ENCODE measurements at regions not wholly inside any gene's neighbourhood (a gene's known extent, or its start where the extent isn't known, plus 50 kb on each side); places are given as distances from the start of the nearest gene placed in this dataset.

DNA sequence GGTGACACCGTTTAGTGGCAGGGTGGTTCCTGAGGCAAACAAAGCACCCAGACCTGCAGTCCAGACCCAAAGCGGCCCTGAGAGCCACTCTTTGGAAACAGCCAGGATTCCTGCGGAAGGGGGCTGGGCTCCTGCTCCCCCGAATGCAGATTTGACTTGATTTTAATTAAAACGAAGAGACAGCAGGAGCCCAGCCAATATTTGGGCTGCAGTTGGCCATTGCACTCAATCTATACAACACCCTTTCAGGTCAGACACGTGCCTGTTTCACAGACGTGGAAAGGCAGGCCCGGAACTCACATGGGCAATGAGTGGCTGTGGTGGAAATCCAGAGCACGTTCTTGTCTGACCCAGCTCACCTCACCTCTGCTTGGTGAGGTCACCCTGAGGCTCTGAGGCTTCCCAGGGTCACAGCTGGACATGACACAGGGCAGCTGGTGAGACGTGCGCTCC is 122.4 kb downstream of the NDUFA10 start:
- TF ChIP-seq, protein P1, sequence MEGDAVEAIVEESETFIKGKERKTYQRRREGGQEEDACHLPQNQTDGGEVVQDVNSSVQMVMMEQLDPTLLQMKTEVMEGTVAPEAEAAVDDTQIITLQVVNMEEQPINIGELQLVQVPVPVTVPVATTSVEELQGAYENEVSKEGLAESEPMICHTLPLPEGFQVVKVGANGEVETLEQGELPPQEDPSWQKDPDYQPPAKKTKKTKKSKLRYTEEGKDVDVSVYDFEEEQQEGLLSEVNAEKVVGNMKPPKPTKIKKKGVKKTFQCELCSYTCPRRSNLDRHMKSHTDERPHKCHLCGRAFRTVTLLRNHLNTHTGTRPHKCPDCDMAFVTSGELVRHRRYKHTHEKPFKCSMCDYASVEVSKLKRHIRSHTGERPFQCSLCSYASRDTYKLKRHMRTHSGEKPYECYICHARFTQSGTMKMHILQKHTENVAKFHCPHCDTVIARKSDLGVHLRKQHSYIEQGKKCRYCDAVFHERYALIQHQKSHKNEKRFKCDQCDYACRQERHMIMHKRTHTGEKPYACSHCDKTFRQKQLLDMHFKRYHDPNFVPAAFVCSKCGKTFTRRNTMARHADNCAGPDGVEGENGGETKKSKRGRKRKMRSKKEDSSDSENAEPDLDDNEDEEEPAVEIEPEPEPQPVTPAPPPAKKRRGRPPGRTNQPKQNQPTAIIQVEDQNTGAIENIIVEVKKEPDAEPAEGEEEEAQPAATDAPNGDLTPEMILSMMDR (IDR thresholded peaks at IDR 0.05): no peak
- H3K4me1 ChIP-seq: no peaks in the 10 kb centered on the region
- H3K9me3 ChIP-seq: no peaks in the 10 kb centered on the region
- WGBS, 2 donors: 45 to 54% methylated on average over 10 to 11 of the region's 11 CpGs
- H3K27me3 ChIP-seq: no peaks in the 10 kb centered on the region
- no peak for DNase-seq
- ATAC-seq: no peak
- intact Hi-C loops (cut with DNase I): no loop called here
- H3K36me3 ChIP-seq (replicated peaks in 1 of 2; ENCODE audit: insufficient read depth in 1 of 2, low read depth in 2 of 2): no peaks in the 10 kb centered on the region
- no peak overlapping the region for H3K27ac ChIP-seq
- no peak overlapping the region for H3K4me3 ChIP-seq

DNA sequence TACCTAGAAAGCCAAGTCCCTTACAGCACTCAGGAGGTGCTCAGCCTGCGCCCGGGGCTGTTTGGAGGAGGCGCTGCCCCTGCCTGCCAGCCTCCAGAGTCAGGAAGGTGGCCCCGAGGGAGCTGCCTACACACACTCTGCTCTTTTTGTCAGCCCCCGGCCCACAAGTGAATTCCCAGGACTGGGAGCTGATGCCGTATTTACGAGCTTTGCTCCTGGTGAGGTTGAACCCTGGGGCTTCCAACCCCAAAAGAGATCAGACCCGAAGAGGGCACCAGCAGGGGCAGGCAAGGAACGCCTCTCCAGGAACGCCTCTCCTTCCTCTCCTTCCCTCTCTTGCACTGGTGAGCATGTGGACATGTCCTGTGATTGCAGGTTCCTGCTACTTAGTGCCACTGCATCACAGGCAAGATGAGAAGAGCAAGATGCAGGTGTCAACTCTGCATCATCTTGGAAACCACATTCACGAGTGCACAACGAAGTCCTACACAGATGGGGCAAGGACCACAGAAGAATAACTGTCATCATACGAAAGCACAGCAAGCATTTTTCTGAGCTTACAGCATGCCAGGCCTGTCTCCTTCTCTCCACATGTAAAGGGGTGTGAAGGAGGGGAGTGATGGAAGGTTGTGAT is 126.7 kb downstream of the NDUFA10 start:
- H3K9me3 ChIP-seq: no peaks in the 10 kb centered on the region
- no peaks in the 10 kb centered on the region for H3K4me1 ChIP-seq
- intact Hi-C loops (cut with DNase I): no loop called here
- no peak overlapping the region for H3K4me3 ChIP-seq
- H3K36me3 ChIP-seq (replicated peaks in 1 of 2; ENCODE audit: insufficient read depth in 1 of 2, low read depth in 2 of 2): no peaks in the 10 kb centered on the region
- no peaks in the 10 kb centered on the region for H3K27me3 ChIP-seq
- DNase-seq: no peak
- no peak overlapping the region for H3K27ac ChIP-seq
- WGBS, 2 donors: 79 to 82% methylated on average over 12 to 13 of the region's 13 CpGs
- TF ChIP-seq POLR2A (IDR thresholded peaks at IDR 0.05): no peak
- TF ChIP-seq, protein P1 (IDR thresholded peaks at IDR 0.05): no peak
- ATAC-seq: no peak

DNA sequence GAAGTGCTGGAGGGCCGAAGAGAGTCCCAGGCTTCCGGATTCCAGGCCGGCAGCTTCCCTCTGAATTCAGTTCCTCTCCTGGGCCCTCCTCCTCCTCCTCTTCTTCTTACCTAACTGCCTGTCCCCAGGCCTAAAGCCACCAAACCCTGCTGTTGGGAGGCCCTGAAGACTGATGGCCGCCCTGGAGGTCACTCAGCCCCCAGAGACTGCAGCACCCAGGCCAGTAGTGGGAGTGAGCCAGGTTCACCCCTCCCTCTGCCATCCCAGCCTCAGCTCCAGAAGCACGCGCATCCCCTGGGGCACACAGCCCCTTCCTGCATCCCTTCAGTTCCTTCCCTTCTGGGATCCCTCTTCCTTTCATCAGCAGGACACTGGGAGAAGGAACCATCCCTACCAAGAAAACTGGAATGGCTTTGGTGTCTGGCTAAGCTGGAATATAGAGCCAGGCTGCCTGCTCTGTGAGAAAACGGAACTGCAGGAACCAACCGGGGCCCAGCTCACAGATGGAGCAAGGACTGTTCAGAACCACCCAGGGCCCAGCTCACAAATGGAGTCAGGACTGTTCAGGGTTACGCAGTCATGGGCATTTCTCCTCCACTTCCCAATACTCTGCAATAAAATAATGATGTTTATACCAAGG is 127.4 kb downstream of the NDUFA10 start:
- no peak for TF ChIP-seq POLR2A (IDR thresholded peaks at IDR 0.05)
- TF ChIP-seq, protein P1 (IDR thresholded peaks at IDR 0.05): no peak
- Histone ChIP-seq H3K4me1 (no peaks in the 10 kb centered on the region), H3K9me3 (no peaks in the 10 kb centered on the region), H3K27me3 (no peaks in the 10 kb centered on the region), H3K36me3 (replicated peaks in 1 of 2; ENCODE audit: insufficient read depth in 1 of 2, low read depth in 2 of 2) (no peaks in the 10 kb centered on the region), H3K27ac (no peak overlapping the region), H3K4me3 (no peak overlapping the region)
- intact Hi-C loops (cut with DNase I): no loop called here
- WGBS, 2 donors: 80 to 84% methylated on average over 9 of the region's 9 CpGs
- DNase-seq (no peak), ATAC-seq (no peak)

DNA sequence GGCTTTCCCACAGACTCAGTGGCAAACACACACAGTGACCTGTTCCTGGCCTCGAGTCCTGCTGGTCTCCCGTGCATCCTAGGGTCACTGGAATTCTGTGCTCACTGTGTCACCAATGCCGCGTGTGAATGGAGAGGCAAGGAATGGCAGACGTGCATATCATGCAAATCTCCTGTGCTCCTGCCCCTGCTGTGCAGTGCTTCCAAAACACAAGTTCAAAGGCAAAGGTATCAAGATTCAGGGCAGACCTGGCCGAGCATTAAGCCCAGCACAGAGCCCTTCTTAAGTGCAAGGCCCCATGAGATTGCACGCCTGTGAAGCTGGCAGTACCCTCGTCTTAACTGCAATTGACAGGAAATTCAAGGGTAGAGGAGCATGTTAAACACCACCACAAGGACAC is 129.1 kb downstream of the NDUFA10 start:
- Histone ChIP-seq H3K36me3 (replicated peaks in 1 of 2; ENCODE audit: insufficient read depth in 1 of 2, low read depth in 2 of 2) (no peaks in the 10 kb centered on the region), H3K27me3 (no peaks in the 10 kb centered on the region), H3K27ac (no peak overlapping the region), H3K9me3 (no peaks in the 10 kb centered on the region), H3K4me3 (no peak overlapping the region), H3K4me1 (no peaks in the 10 kb centered on the region)
- TF ChIP-seq POLR2A (IDR thresholded peaks at IDR 0.05): no peak
- TF ChIP-seq, protein P1 (IDR thresholded peaks at IDR 0.05): no peak
- no peak for DNase-seq
- ATAC-seq: no peak
- WGBS, 2 donors: 53 to 63% methylated on average over 8 of the region's 8 CpGs
- intact Hi-C loops (cut with DNase I): no loop called here

DNA sequence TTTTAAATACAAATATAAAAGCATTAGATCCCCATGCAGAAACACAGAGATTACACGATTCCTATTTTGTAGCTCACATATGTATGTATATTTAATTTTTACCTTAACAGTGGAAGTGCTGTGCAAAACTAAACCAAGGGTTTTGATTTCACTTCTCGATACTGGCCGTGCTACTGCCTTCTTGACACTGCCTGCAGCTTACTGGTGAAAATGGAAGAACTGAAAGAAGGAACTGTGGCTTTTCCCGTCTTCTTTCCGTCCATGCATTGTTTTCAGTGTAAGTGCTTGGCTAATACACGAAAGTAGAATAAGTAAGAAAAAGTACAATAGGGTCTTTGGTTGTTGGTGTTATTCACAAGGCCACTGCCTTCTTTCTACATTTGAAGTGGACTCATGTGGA is 129.5 kb downstream of the NDUFA10 start:
- Histone ChIP-seq H3K36me3 (replicated peaks in 1 of 2; ENCODE audit: insufficient read depth in 1 of 2, low read depth in 2 of 2) (no peaks in the 10 kb centered on the region), H3K9me3 (no peaks in the 10 kb centered on the region), H3K27me3 (no peaks in the 10 kb centered on the region), H3K4me1 (no peaks in the 10 kb centered on the region), H3K4me3 (no peak overlapping the region), H3K27ac (no peak overlapping the region)
- 69 to 73% methylated on average over 6 of the region's 6 CpGs for WGBS, 2 donors
- no peak for DNase-seq
- intact Hi-C loops (cut with DNase I): no loop called here
- ATAC-seq: no peak
- TF ChIP-seq, protein P1 (IDR thresholded peaks at IDR 0.05): no peak
- no peak for TF ChIP-seq POLR2A (IDR thresholded peaks at IDR 0.05)
